H9 (cell line): ENCODE measurements at regions not wholly inside any gene's neighbourhood (a gene's known extent, or its start where the extent isn't known, plus 50 kb on each side); places are given as distances from the start of the nearest gene placed in this dataset.

Experiments
- DNase-seq: peaks from one replicate; pipeline ENCODE4 v3.0.0-alpha.2; 2017
- H2AFZ ChIP-seq: one replicate; pipeline ENCODE4 v1.6.1; 2013; ENCODE audit warnings: mild to moderate bottlenecking, low read length, control low read depth, moderate library complexity
- H2AK5ac ChIP-seq: 2 replicates; pipeline ENCODE4 v1.6.1; 2013; ENCODE audit warnings: low read length, control low read depth, mixed read lengths; ENCODE audit not compliant: insufficient read length
- H2BK120ac ChIP-seq: one replicate; pipeline ENCODE4 v1.6.1; 2013; ENCODE audit warnings: low read depth, mild to moderate bottlenecking, low read length, control low read depth, inconsistent platforms; ENCODE audit not compliant: poor library complexity, severe bottlenecking
- H2BK12ac ChIP-seq: 2 replicates; pipeline ENCODE4 v1.6.1; 2013; ENCODE audit warnings: low read length, control low read depth, mixed read lengths, low read depth; ENCODE audit not compliant: insufficient read length
- H2BK15ac ChIP-seq: 2 replicates; pipeline ENCODE4 v1.6.1; 2013; ENCODE audit warnings: low read depth, low read length, control low read depth
- H2BK20ac ChIP-seq: one replicate; pipeline ENCODE4 v1.6.1; 2013; ENCODE audit warnings: low read depth, mild to moderate bottlenecking, low read length, control low read depth, inconsistent platforms; ENCODE audit not compliant: poor library complexity, severe bottlenecking
- H2BK5ac ChIP-seq: 2 replicates; pipeline ENCODE4 v1.6.1; 2013; ENCODE audit warnings: low read length, control low read depth, mixed read lengths; ENCODE audit not compliant: insufficient read length
- H3K14ac ChIP-seq: 2 replicates; pipeline ENCODE4 v1.6.1; 2013; ENCODE audit warnings: low read length, control low read depth; ENCODE audit not compliant: insufficient read depth
- H3K18ac ChIP-seq: 2 replicates; pipeline ENCODE4 v1.6.1; 2013; ENCODE audit warnings: low read depth, mild to moderate bottlenecking, mixed read lengths, low read length, control low read depth; ENCODE audit not compliant: insufficient read length
- H3K23ac ChIP-seq: 2 replicates; pipeline ENCODE4 v1.6.1; 2013; ENCODE audit warnings: low read length, control low read depth, mixed read lengths, low read depth; ENCODE audit not compliant: insufficient read length
- H3K23me2 ChIP-seq: 2 replicates; pipeline ENCODE4 v1.6.1; 2013; ENCODE audit warnings: low read depth, mild to moderate bottlenecking, mixed read lengths, low read length, control low read depth; ENCODE audit not compliant: insufficient read length, poor library complexity, severe bottlenecking
- H3K27ac ChIP-seq: 2 replicates; pipeline ENCODE4 v1.5.1; 2013; ENCODE audit warnings: low read length, control low read depth, mixed read lengths, low read depth; ENCODE audit not compliant: insufficient read length
- H3K27me3 ChIP-seq: 2 replicates; pipeline ENCODE4 v1.6.1; 2013; ENCODE audit warnings: low read length, control low read depth, inconsistent platforms; ENCODE audit not compliant: insufficient read depth
- H3K4ac ChIP-seq: 2 replicates; pipeline ENCODE4 v1.6.1; 2013; ENCODE audit warnings: low read depth, mild to moderate bottlenecking, control low read depth, inconsistent platforms, low read length, moderate library complexity
- H3K4me1 ChIP-seq: 2 replicates; pipeline ENCODE4 v1.6.1; 2013; ENCODE audit warnings: low read length, control low read depth, inconsistent platforms; ENCODE audit not compliant: insufficient read depth
- H3K4me2 ChIP-seq: 2 replicates; pipeline ENCODE4 v1.6.1; 2013; ENCODE audit warnings: low read length, control low read depth, mixed read lengths; ENCODE audit not compliant: insufficient read length, insufficient read depth
- H3K56ac ChIP-seq: 2 replicates; pipeline ENCODE4 v1.6.1; 2013; ENCODE audit warnings: low read depth, mild to moderate bottlenecking, mixed read lengths, low read length, control low read depth; ENCODE audit not compliant: insufficient read length
- H3K79me1 ChIP-seq: 2 replicates; pipeline ENCODE4 v1.6.1; 2013; ENCODE audit warnings: low read depth, mild to moderate bottlenecking, moderate library complexity, low read length, control low read depth, inconsistent platforms; ENCODE audit not compliant: insufficient read depth, poor library complexity, severe bottlenecking
- H3K79me2 ChIP-seq: 2 replicates; pipeline ENCODE4 v1.6.1; 2013; ENCODE audit warnings: low read length, control low read depth, inconsistent platforms; ENCODE audit not compliant: insufficient read depth
- H3K9ac ChIP-seq: 2 replicates; pipeline ENCODE4 v1.6.1; 2013; ENCODE audit warnings: low read length, control low read depth, mixed read lengths; ENCODE audit not compliant: insufficient read length; ENCODE audit errors: extremely low read depth
- H3K9me3 ChIP-seq: one replicate; pipeline ENCODE4 v1.6.1; 2013; ENCODE audit warnings: low read depth, low read length, inconsistent platforms; ENCODE audit not compliant: control insufficient read depth
- H3T11ph ChIP-seq: one replicate; pipeline ENCODE4 v1.6.1; 2013; ENCODE audit warnings: mild to moderate bottlenecking, low read length, control low read depth, inconsistent platforms
- H4K20me1 ChIP-seq: one replicate; pipeline ENCODE4 v1.6.1; 2013; ENCODE audit not compliant: control insufficient read depth, insufficient read length, insufficient read depth
- H4K5ac ChIP-seq: 2 replicates; pipeline ENCODE4 v1.6.1; 2013; ENCODE audit warnings: low read depth, mild to moderate bottlenecking, mixed read lengths, low read length, control low read depth; ENCODE audit not compliant: insufficient read length
- H4K8ac ChIP-seq: replicated peaks from 2 replicates; pipeline ENCODE4 v1.6.1; 2013; ENCODE audit warnings: low read length, control low read depth, mixed read lengths, low read depth; ENCODE audit not compliant: insufficient read length
- H4K91ac ChIP-seq: 2 replicates; pipeline ENCODE4 v1.6.1; 2013; ENCODE audit warnings: low read depth, mild to moderate bottlenecking, moderate library complexity, mixed read lengths, low read length, control low read depth; ENCODE audit not compliant: insufficient read length
- H3K27ac Mint-ChIP-seq, 3 experiments: 2 replicates in 2 of 3; 3 replicates in 1 of 3; pipeline ENCODE4 v1.8.0; 2020 to 2021; ENCODE audit warnings: mixed read lengths in 3 of 3, mild to moderate bottlenecking in 1 of 3, moderate library complexity in 1 of 3
- H3K27me3 Mint-ChIP-seq: 2 replicates; pipeline ENCODE4 v1.8.0; 2021; ENCODE audit warnings: low read depth, mild to moderate bottlenecking, moderate library complexity, mixed read lengths
- H3K36me3 Mint-ChIP-seq, 3 experiments: 2 replicates in 2 of 3; 3 replicates in 1 of 3; pipeline ENCODE4 v1.8.0; 2020 to 2021; ENCODE audit warnings: low read depth in 3 of 3, mixed read lengths in 3 of 3; ENCODE audit not compliant: insufficient read depth in 1 of 3
- H3K4me1 Mint-ChIP-seq, 2 experiments: 2 replicates each; pipeline ENCODE4 v1.8.0; 2020; ENCODE audit warnings: mixed read lengths in 2 of 2
- H3K4me3 Mint-ChIP-seq, 2 experiments: 2 replicates in 1 of 2; 3 replicates in 1 of 2; pipeline ENCODE4 v1.8.0; 2020 to 2021; ENCODE audit warnings: mild to moderate bottlenecking in 2 of 2, mixed read lengths in 2 of 2, moderate library complexity in 1 of 2
- H3K9me3 Mint-ChIP-seq, 2 experiments: 2 replicates in 1 of 2; 3 replicates in 1 of 2; pipeline ENCODE4 v1.8.0; 2020; ENCODE audit warnings: mild to moderate bottlenecking in 2 of 2, mixed read lengths in 2 of 2, moderate library complexity in 1 of 2
- CTCF ChIP-seq: fragments of 200-600 bp; sonication (generic); conservative IDR thresholded peaks from 3 replicates; pipeline ENCODE4 v1.8.0; 2021; ENCODE audit warnings: antibody characterized with exemption, mild to moderate bottlenecking
- WGBS: extraction: QIAGEN DNeasy Blood & Tissue Kit; methylation state at CpG from one replicate; pipeline ENCODE4 v1.1.7; 2013; ENCODE audit warnings: missing lambda C conversion rate, low lambda C conversion rate, mixed read lengths; ENCODE audit not compliant: insufficient read length; ENCODE audit errors: extremely low coverage; 5-methylcytosine and 5-hydroxymethylcytosine counted together

GRCh38 chr2:100745604-100746003 is 74.3 kb upstream of the NPAS2 start:
- no peak overlapping the region for H3K4ac ChIP-seq
- H3T11ph ChIP-seq: no peak overlapping the region
- no peak overlapping the region for H3K27ac ChIP-seq
- H3K4me1 Mint-ChIP-seq: 0 out of 4 replicates have a peak, but pooled peaks cover 0 to 3% of the 10 kb centered on the region in 2 experiments
- H3K79me2 ChIP-seq: no peaks in the 10 kb centered on the region
- H3K9me3 ChIP-seq: no peaks in the 10 kb centered on the region
- H3K56ac ChIP-seq: no peak overlapping the region
- H2BK120ac ChIP-seq: no peak overlapping the region
- no peaks in the 10 kb centered on the region for H3K36me3 Mint-ChIP-seq
- H3K23ac ChIP-seq: no peak overlapping the region
- H3K14ac ChIP-seq: no peak overlapping the region
- H2BK20ac ChIP-seq: no peak overlapping the region
- no peak overlapping the region for H2AK5ac ChIP-seq
- no peak overlapping the region for H3K18ac ChIP-seq
- H3K23me2 ChIP-seq: no peaks in the 10 kb centered on the region
- H2AFZ ChIP-seq: no peak overlapping the region
- H2BK15ac ChIP-seq: no peak overlapping the region
- H2BK5ac ChIP-seq: no peak overlapping the region
- H3K27ac Mint-ChIP-seq: no peak overlapping the region
- H2BK12ac ChIP-seq: no peak overlapping the region
- WGBS: no CpG with 5 or more reads among the region's 5 CpGs
- no peak overlapping the region for H3K4me2 ChIP-seq
- H4K5ac ChIP-seq: no peak overlapping the region
- H3K79me1 ChIP-seq: no peaks in the 10 kb centered on the region
- no peak overlapping the region for H4K91ac ChIP-seq
- no peaks in the 10 kb centered on the region for H3K27me3 ChIP-seq
- no peaks in the 10 kb centered on the region for H3K9me3 Mint-ChIP-seq
- no peak overlapping the region for H3K4me3 Mint-ChIP-seq
- TF ChIP-seq CTCF: no peak
- peaks cover 8% of the 10 kb centered on the region for H3K27me3 Mint-ChIP-seq
- no peak overlapping the region for H4K8ac ChIP-seq
- DNase-seq: no peak
- no peaks in the 10 kb centered on the region for H3K4me1 ChIP-seq
- H3K9ac ChIP-seq: no peak overlapping the region
- H4K20me1 ChIP-seq: no peaks in the 10 kb centered on the region
